ENCODE measurements at regions not wholly inside any gene's neighbourhood (a gene's known extent, or its start where the extent isn't known, plus 50 kb on each side); places are given as distances from the start of the nearest gene placed in this dataset.

DNA sequence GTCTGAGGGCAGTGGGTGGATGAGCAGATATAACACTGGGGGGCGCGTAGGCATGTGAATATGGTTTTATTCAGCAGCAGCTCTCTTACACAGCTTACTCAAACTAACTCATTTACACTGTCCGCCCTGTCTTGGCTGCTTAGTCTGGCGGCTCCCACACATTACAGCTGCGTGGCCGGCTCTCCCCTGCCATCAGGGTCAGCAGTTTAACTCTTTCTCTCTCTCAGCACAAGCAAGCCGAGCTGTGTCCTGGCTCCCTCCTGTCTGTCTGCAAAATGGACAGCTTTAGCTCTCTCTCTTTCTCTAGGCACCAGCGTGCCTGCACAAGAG lies 1310.1 kb upstream of the RAG2 start:
- Histone ChIP-seq H3K4me3 (ENCODE audit: low read depth, low read length, poor library complexity, severe bottlenecking) (no peak overlapping the region), H2AFZ (ENCODE audit: low read length) (no peak overlapping the region), H4K20me1 (ENCODE audit: insufficient read depth, low read length) (no peaks in the 10 kb centered on the region), H3K9me3 (ENCODE audit: low read length) (no peaks in the 10 kb centered on the region), H3K27ac (ENCODE audit: low read depth, low read length, poor library complexity, severe bottlenecking) (no peak overlapping the region), H3K79me2 (ENCODE audit: insufficient read depth, low read depth, low read length) (no peaks in the 10 kb centered on the region), H3K4me2 (ENCODE audit: low read length) (no peak overlapping the region), H3K36me3 (ENCODE audit: insufficient read depth, low read length) (no peaks in the 10 kb centered on the region), H3K9me2 (ENCODE audit: insufficient read depth, low read length) (no peaks in the 10 kb centered on the region), H3K4me1 (ENCODE audit: insufficient read depth, low read length, poor library complexity, severe bottlenecking) (no peaks in the 10 kb centered on the region)
- no peak for TF ChIP-seq EZH2phosphoT487 (IDR thresholded peaks at IDR 0.05; ENCODE audit: borderline replicate concordance, low read depth, low read length)
- TF ChIP-seq, protein P1, sequence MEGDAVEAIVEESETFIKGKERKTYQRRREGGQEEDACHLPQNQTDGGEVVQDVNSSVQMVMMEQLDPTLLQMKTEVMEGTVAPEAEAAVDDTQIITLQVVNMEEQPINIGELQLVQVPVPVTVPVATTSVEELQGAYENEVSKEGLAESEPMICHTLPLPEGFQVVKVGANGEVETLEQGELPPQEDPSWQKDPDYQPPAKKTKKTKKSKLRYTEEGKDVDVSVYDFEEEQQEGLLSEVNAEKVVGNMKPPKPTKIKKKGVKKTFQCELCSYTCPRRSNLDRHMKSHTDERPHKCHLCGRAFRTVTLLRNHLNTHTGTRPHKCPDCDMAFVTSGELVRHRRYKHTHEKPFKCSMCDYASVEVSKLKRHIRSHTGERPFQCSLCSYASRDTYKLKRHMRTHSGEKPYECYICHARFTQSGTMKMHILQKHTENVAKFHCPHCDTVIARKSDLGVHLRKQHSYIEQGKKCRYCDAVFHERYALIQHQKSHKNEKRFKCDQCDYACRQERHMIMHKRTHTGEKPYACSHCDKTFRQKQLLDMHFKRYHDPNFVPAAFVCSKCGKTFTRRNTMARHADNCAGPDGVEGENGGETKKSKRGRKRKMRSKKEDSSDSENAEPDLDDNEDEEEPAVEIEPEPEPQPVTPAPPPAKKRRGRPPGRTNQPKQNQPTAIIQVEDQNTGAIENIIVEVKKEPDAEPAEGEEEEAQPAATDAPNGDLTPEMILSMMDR (conservative IDR thresholded peaks at IDR 0.05; ENCODE audit: low read length), result no peak
- BruUV-seq (replicated peaks), result no TSS peak
- CTCF ChIA-PET (ENCODE audit: unreplicated experiment), result no interaction called here
- DNase-seq (ENCODE audit: low spot score), result no peak
- intact Hi-C loops (cut with micrococcal nuclease; ENCODE audit: unreplicated experiment), result no loop called here
- POLR2A ChIA-PET, result no interaction called here

DNA sequence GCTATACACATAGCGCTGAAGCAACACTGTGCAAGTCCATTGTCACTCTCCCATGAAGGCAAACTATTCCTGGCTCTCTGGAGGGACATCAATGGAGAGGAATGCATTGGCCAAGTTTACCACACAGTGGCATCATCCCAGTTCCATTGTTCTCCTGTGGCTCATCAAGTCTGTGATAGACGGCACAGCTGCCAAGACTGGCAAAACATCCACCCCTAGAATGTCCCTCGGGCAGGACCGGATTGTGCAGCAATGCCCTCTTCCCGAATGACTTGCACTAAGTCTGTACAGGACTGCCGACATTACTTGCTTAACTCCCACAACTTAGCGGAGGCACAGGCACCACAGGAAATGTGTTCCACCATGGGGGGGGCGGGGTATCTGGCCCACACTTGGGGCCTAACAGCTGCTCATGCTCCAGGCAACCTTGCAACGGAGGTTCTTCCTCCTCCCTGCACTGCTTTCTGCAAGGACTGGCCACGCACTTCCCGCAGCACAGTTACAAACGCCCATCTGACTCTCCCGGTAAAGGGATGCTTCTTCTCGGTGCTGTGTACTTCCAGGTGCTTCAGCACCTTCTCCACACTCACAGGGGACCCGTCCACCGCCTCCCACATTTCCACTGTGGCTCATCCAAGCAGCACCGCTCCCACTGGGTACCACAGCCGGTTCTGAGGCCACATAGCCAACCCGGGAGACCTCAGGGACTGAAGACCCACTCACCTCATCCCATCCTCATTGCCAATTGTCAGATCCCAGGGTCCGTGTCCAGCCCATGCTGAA lies 1309.6 kb upstream of the RAG2 start:
- POLR2A ChIA-PET, result no interaction called here
- Histone ChIP-seq H3K4me1 (ENCODE audit: insufficient read depth, low read length, poor library complexity, severe bottlenecking) (no peaks in the 10 kb centered on the region), H3K4me3 (ENCODE audit: low read depth, low read length, poor library complexity, severe bottlenecking) (no peak overlapping the region), H2AFZ (ENCODE audit: low read length) (no peak overlapping the region), H3K9me2 (ENCODE audit: insufficient read depth, low read length) (no peaks in the 10 kb centered on the region), H3K9me3 (ENCODE audit: low read length) (no peaks in the 10 kb centered on the region), H3K79me2 (ENCODE audit: insufficient read depth, low read depth, low read length) (no peaks in the 10 kb centered on the region), H3K36me3 (ENCODE audit: insufficient read depth, low read length) (no peaks in the 10 kb centered on the region), H3K27ac (ENCODE audit: low read depth, low read length, poor library complexity, severe bottlenecking) (no peak overlapping the region), H4K20me1 (ENCODE audit: insufficient read depth, low read length) (no peaks in the 10 kb centered on the region), H3K4me2 (ENCODE audit: low read length) (no peak overlapping the region)
- DNase-seq (ENCODE audit: low spot score), result no peak
- CTCF ChIA-PET (ENCODE audit: unreplicated experiment), result no interaction called here
- BruUV-seq (replicated peaks), result no TSS peak
- TF ChIP-seq, protein P1 (conservative IDR thresholded peaks at IDR 0.05; ENCODE audit: low read length), result no peak
- TF ChIP-seq EZH2phosphoT487 (IDR thresholded peaks at IDR 0.05; ENCODE audit: borderline replicate concordance, low read depth, low read length), result no peak
- intact Hi-C loops (cut with micrococcal nuclease; ENCODE audit: unreplicated experiment), result no loop called here

DNA sequence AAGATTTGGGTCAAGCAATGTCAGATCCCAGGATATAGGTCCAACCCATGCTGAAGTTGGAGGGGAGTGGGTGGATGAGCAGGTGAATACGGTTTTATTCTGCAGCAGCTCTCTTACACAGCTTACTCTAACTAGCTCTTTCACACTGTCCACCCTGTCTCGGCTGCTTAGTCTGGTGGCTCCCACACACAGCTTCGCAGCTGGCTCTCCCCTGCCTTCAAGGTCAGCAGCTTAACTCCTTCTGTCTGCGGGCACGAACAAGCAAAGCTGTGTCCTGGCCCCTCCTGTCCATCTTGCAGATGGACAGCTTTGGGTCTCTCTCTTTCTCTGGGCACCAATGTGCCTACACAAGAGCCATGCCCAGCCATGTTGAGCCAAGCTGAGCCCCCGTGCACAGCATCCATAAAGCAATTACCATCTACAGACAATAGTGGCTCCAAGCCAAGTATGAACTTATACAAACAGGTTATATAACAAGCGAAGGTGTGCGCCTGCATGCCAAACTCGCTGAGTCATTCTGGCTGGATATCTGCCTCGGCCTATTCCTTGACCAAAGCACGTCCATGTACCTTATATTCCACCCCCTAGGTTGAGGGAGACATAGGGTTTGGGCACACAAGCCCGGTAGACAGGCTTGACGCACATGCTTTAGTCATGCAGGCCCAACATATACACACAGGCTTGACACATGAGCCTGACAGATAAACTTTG lies 1307.8 kb upstream of the RAG2 start:
- POLR2A ChIA-PET, result no interaction called here
- TF ChIP-seq, protein P1 (conservative IDR thresholded peaks at IDR 0.05; ENCODE audit: low read length), result no peak
- no peak for TF ChIP-seq EZH2phosphoT487 (IDR thresholded peaks at IDR 0.05; ENCODE audit: borderline replicate concordance, low read depth, low read length)
- Histone ChIP-seq H3K27ac (ENCODE audit: low read depth, low read length, poor library complexity, severe bottlenecking) (no peak overlapping the region), H3K9me3 (ENCODE audit: low read length) (peaks cover 7% of the 10 kb centered on the region; the same call in 1 of the 2 replicates), H3K4me1 (ENCODE audit: insufficient read depth, low read length, poor library complexity, severe bottlenecking) (no peaks in the 10 kb centered on the region), H3K4me3 (ENCODE audit: low read depth, low read length, poor library complexity, severe bottlenecking) (no peak overlapping the region), H3K4me2 (ENCODE audit: low read length) (no peak overlapping the region), H2AFZ (ENCODE audit: low read length) (no peak overlapping the region), H3K9me2 (ENCODE audit: insufficient read depth, low read length) (no peaks in the 10 kb centered on the region), H3K36me3 (ENCODE audit: insufficient read depth, low read length) (no peaks in the 10 kb centered on the region), H3K79me2 (ENCODE audit: insufficient read depth, low read depth, low read length) (no peaks in the 10 kb centered on the region), H4K20me1 (ENCODE audit: insufficient read depth, low read length) (no peaks in the 10 kb centered on the region)
- no TSS peak for BruUV-seq (replicated peaks)
- CTCF ChIA-PET (ENCODE audit: unreplicated experiment), result no interaction called here
- no peak for DNase-seq (ENCODE audit: low spot score)
- intact Hi-C loops (cut with micrococcal nuclease; ENCODE audit: unreplicated experiment), result no loop called here

Measured in OCI-LY7 (cell line).